CD4-positive, alpha-beta T cell (primary cell): ENCODE measurements at regions not wholly inside any gene's neighbourhood (a gene's known extent, or its start where the extent isn't known, plus 50 kb on each side); places are given as distances from the start of the nearest gene placed in this dataset.
"Not testable (repeated sequence)": the region's sequence is repeated elsewhere in the genome, so short reads cannot be mapped to it uniquely, and the experiment has no call there.

Experiments
- ATAC-seq: fragments of 200-7000 bp; cut with Tn5 transposase; one replicate; pipeline ENCODE4 v1.10.0; 2022; ENCODE audit warnings: mild to moderate bottlenecking; ENCODE audit not compliant: poor library complexity
- CTCF ChIA-PET: fragments of 350-600 bp; sonication (Branson Sonifier 250); formaldehyde crosslinking; loops from one replicate; lab custom pipeline; 2021; ENCODE audit warnings: antibody characterized with exemption, inconsistent platforms; lab: Charles Lee
- POLR2A ChIA-PET: fragments of 350-600 bp; sonication (Branson Sonifier 250); formaldehyde crosslinking; loops from one replicate; lab custom pipeline; 2021; ENCODE audit warnings: antibody characterized with exemption, inconsistent platforms; lab: Charles Lee
- DNase-seq, 14 experiments: peaks; one replicate each; pipeline ENCODE4 v3.0.0-alpha.2; 2013 to 2020; ENCODE audit warnings: mixed read lengths in 2 of 14
- H3K27ac ChIP-seq, 2 donors: one replicate each; pipeline versions ENCODE4 v1.5.1 to v1.7.0; 2013; ENCODE audit warnings: low read length in 2 of 2, low read depth in 1 of 2, mild to moderate bottlenecking in 1 of 2
- H3K27me3 ChIP-seq, 2 experiments: 1 replicate in 1 of 2; 2 replicates in 1 of 2; pipeline versions ENCODE4 v1.6.1 to v1.7.0; 2013; ENCODE audit warnings: low read length in 2 of 2, control low read depth in 1 of 2, mild to moderate bottlenecking in 1 of 2, moderate library complexity in 1 of 2; ENCODE audit not compliant: insufficient read depth in 2 of 2, control insufficient read depth in 1 of 2
- H3K36me3 ChIP-seq: one replicate; pipeline ENCODE4 v1.6.1; 2013; ENCODE audit warnings: low read length, control low read depth; ENCODE audit not compliant: insufficient read depth
- H3K4me1 ChIP-seq: one replicate; pipeline ENCODE4 v1.6.1; 2013; ENCODE audit warnings: low read length, control low read depth; ENCODE audit not compliant: insufficient read depth
- H3K4me3 ChIP-seq: one replicate; pipeline ENCODE4 v1.5.1; 2013; ENCODE audit warnings: mild to moderate bottlenecking, low read length, moderate library complexity
- H3K9me3 ChIP-seq, 2 experiments: 1 replicate in 1 of 2; 2 replicates in 1 of 2; pipeline versions ENCODE4 v1.6.1 to v1.7.0; 2013; ENCODE audit warnings: low read length in 2 of 2, mild to moderate bottlenecking in 2 of 2, control low read depth in 1 of 2, moderate library complexity in 1 of 2; ENCODE audit not compliant: control insufficient read depth in 1 of 2, insufficient read depth in 1 of 2
- H3K27ac Mint-ChIP-seq: one replicate; pipeline ENCODE4 v1.8.0; 2020; ENCODE audit warnings: mixed read lengths
- H3K27me3 Mint-ChIP-seq: one replicate; pipeline ENCODE4 v1.8.0; 2021; ENCODE audit warnings: mixed read lengths
- H3K36me3 Mint-ChIP-seq: one replicate; pipeline ENCODE4 v1.8.0; 2021; ENCODE audit warnings: low read depth, mixed read lengths
- H3K4me1 Mint-ChIP-seq: one replicate; pipeline ENCODE4 v1.8.0; 2021; ENCODE audit warnings: low read depth, mixed read lengths
- H3K4me3 Mint-ChIP-seq: one replicate; pipeline ENCODE4 v1.8.0; 2020; ENCODE audit warnings: mild to moderate bottlenecking, mixed read lengths
- H3K9me3 Mint-ChIP-seq: one replicate; pipeline ENCODE4 v1.8.0; 2020; ENCODE audit warnings: mixed read lengths
- intact Hi-C, 2 experiments: fragments of 100-400 bp; cut with DNase I in 1 of 2; cut with micrococcal nuclease in 1 of 2; formaldehyde crosslinking; loops; one replicate each; pipeline versions ENCODE4 v1.15.1 to v1.9.0; 2023 to 2025; cut with DNase I, micrococcal nuclease
- TF ChIP-seq, protein P1 (sequence below): fragments of 200-600 bp; IDR thresholded peaks from one replicate; pipeline ENCODE4 v1.8.0; 2022; ENCODE audit warnings: antibody characterized with exemption, mild to moderate bottlenecking

DNA sequence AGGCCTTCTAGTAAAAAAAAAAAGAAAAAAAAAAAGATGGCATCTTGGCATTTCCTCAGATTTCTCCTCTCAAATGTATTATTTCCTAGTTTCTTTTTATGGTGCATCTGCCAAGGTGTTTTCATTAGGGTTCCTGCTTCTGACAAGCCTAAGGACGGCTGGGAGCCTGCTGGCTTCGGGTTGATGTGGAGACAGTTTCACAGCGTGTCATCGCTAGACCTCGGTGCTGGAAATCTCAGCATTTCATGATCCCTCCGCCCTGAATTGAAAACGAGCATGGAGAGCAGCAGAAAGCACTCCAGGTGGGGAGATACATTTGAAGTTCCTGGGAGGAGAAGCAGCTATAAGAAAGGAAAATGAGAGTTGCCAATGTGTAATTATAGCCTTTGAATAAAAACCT, 283.9 kb upstream of the CNTN5 start:
- Histone ChIP-seq H3K27ac (no peak overlapping the region), H3K4me3 (no peak overlapping the region), H3K36me3 (no peaks in the 10 kb centered on the region), H3K4me1 (no peaks in the 10 kb centered on the region), H3K27me3 (no peaks in the 10 kb centered on the region), H3K9me3 (peaks cover 0 to 4% of the 10 kb centered on the region in 2 experiments)
- ATAC-seq (no peak), DNase-seq (no peak)
- no peaks in the 10 kb centered on the region for H3K4me1 Mint-ChIP-seq
- H3K27ac Mint-ChIP-seq: no peak overlapping the region
- TF ChIP-seq, protein P1, sequence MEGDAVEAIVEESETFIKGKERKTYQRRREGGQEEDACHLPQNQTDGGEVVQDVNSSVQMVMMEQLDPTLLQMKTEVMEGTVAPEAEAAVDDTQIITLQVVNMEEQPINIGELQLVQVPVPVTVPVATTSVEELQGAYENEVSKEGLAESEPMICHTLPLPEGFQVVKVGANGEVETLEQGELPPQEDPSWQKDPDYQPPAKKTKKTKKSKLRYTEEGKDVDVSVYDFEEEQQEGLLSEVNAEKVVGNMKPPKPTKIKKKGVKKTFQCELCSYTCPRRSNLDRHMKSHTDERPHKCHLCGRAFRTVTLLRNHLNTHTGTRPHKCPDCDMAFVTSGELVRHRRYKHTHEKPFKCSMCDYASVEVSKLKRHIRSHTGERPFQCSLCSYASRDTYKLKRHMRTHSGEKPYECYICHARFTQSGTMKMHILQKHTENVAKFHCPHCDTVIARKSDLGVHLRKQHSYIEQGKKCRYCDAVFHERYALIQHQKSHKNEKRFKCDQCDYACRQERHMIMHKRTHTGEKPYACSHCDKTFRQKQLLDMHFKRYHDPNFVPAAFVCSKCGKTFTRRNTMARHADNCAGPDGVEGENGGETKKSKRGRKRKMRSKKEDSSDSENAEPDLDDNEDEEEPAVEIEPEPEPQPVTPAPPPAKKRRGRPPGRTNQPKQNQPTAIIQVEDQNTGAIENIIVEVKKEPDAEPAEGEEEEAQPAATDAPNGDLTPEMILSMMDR: no peak
- peaks cover 8% of the 10 kb centered on the region for H3K9me3 Mint-ChIP-seq
- no peaks in the 10 kb centered on the region for H3K36me3 Mint-ChIP-seq
- CTCF ChIA-PET: no interaction called here
- no peak overlapping the region for H3K4me3 Mint-ChIP-seq
- intact Hi-C loops: no loop called here
- H3K27me3 Mint-ChIP-seq: no peaks in the 10 kb centered on the region
- POLR2A ChIA-PET: no interaction called here

DNA sequence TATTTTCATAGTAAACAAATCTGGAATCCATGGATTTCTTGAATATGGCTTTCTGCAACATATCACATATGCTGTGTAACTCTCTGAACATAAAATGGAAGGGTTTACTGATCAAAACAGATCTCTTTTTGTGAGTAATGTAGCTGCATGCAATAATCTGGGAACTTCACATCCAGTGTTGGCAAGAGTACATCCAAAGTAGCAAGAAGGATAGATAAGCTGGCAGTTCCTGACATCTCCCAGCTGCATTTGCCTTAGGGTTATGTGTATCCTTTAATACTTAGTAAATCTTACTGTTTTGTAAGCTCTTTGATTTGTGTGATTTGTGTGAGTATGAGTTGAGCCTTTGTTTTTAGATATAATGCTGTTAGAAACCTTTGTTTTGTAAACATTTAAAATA, 280.4 kb upstream of the CNTN5 start:
- no peaks in the 10 kb centered on the region for H3K4me1 Mint-ChIP-seq
- ChIA-PET CTCF (no interaction called here), POLR2A (no interaction called here)
- no peak for DNase-seq
- H3K4me3 ChIP-seq: no peak overlapping the region
- no peaks in the 10 kb centered on the region for H3K27me3 ChIP-seq
- H3K4me1 ChIP-seq: no peaks in the 10 kb centered on the region
- H3K27me3 Mint-ChIP-seq: no peaks in the 10 kb centered on the region
- TF ChIP-seq, protein P1: no peak
- peaks cover 7% of the 10 kb centered on the region for H3K9me3 Mint-ChIP-seq
- intact Hi-C loops: no loop called here
- peaks cover 0 to 4% of the 10 kb centered on the region in 2 experiments for H3K9me3 ChIP-seq
- no peaks in the 10 kb centered on the region for H3K36me3 ChIP-seq
- H3K36me3 Mint-ChIP-seq: no peaks in the 10 kb centered on the region
- no peak overlapping the region for H3K27ac Mint-ChIP-seq
- no peak overlapping the region for H3K27ac ChIP-seq
- ATAC-seq: no peak
- H3K4me3 Mint-ChIP-seq: no peak overlapping the region

DNA sequence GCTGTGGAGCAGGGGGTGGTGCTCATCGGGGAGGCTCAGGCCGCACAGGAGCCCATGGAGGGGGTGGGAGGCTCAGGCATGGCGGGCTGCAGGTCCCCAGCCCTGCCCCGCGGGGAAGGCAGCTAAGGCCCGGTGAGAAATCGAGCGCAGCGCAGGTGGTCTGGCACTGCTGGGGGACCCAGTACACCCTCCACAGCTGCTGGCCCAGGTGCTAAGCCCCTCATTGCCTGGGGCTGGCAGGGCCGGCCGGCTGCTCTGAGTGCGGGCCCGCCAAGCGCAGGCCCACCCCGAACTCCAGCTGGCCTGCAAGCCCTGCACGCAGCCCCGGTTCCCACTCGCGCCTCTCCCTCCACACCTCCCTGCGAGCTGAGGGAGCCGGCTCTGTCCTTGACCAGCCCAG, 257.3 kb upstream of the CNTN5 start:
- POLR2A ChIA-PET, H3K4me3 ChIP-seq, DNase-seq, H3K27ac Mint-ChIP-seq, H3K36me3 ChIP-seq, H3K36me3 Mint-ChIP-seq, ATAC-seq, H3K4me1 ChIP-seq, H3K27ac ChIP-seq, CTCF ChIA-PET, H3K4me1 Mint-ChIP-seq, H3K27me3 ChIP-seq, H3K27me3 Mint-ChIP-seq, H3K9me3 Mint-ChIP-seq, H3K4me3 Mint-ChIP-seq, intact Hi-C loops: not testable (repeated sequence)
- peaks cover 0 to 26% of the 10 kb centered on the region in 2 experiments for H3K9me3 ChIP-seq

DNA sequence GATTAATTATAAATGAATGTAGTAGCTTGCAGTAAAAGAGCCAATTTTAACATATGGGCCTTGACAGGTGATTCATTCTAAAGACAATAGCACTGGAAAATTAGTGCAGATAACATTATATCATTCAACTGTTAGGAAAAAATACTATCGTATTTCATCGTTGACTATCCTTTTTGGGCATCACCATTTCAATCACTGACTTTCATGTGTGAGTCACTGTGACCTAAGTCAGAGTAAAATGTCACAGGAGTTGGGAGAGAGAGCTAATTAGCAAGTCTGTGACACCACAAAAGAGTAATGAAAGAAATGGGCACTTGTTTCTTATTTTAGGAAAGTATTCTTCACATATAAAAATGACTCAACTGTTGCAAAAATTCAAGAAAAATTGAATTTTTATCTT, 253.8 kb upstream of the CNTN5 start:
- no peak overlapping the region for H3K27ac Mint-ChIP-seq

DNA sequence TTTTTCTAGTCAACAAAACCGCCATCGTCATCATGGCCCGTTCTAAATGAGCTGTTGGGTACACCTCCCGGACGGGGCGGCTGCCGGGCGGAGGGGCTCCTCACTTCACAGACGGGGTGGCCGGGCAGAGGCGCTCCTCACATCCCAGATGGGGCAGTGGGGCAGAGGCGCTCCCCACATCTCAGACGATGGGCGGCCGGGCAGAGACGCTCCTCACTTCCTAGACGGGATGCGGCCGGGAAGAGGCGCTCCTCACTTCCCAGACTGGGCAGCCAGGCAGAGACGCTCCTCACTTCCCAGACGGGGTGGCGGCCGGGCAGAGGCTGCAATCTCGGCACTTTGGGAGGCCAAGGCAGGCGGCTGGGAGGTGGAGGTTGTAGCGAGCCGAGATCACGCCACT, 250.7 kb upstream of the CNTN5 start:
- CTCF ChIA-PET, H3K36me3 ChIP-seq, intact Hi-C loops, H3K4me3 Mint-ChIP-seq, H3K27ac ChIP-seq, POLR2A ChIA-PET, H3K4me1 Mint-ChIP-seq, H3K36me3 Mint-ChIP-seq, H3K27me3 ChIP-seq, H3K4me1 ChIP-seq, DNase-seq, H3K27ac Mint-ChIP-seq, H3K4me3 ChIP-seq, H3K27me3 Mint-ChIP-seq, ATAC-seq: not testable (repeated sequence)
- peaks cover 16% of the 10 kb centered on the region for H3K9me3 Mint-ChIP-seq
- peaks cover 5 to 14% of the 10 kb centered on the region in 2 experiments for H3K9me3 ChIP-seq

More for the DNA sequence above, 253.8 kb upstream of the CNTN5 start:
- CTCF ChIA-PET: no interaction called here
- POLR2A ChIA-PET: no interaction called here
- Histone ChIP-seq H3K27ac (no peak overlapping the region), H3K4me1 (no peaks in the 10 kb centered on the region), H3K27me3 (no peaks in the 10 kb centered on the region), H3K4me3 (no peak overlapping the region), H3K36me3 (no peaks in the 10 kb centered on the region), H3K9me3 (peaks cover 5 to 27% of the 10 kb centered on the region in 2 experiments)
- Mint-ChIP-seq H3K27me3 (no peaks in the 10 kb centered on the region), H3K9me3 (peaks cover 9% of the 10 kb centered on the region), H3K4me1 (no peaks in the 10 kb centered on the region), H3K36me3 (no peaks in the 10 kb centered on the region), H3K4me3 (no peak overlapping the region)
- no peak for DNase-seq
- no peak for ATAC-seq
- TF ChIP-seq, protein P1: no peak
- intact Hi-C loops: no loop called here
